ENCODE measurements at regions not wholly inside any gene's neighbourhood (a gene's known extent, or its start where the extent isn't known, plus 50 kb on each side); places are given as distances from the start of the nearest gene placed in this dataset.
"Not testable (repeated sequence)": the region's sequence is repeated elsewhere in the genome, so short reads cannot be mapped to it uniquely, and the experiment has no call there.

- DNase-seq = no peak
- Mint-ChIP-seq H3K27ac (no peak overlapping the region), H3K36me3 (ENCODE audit: low read depth) (no peaks in the 10 kb centered on the region), H3K9me3 (no peaks in the 10 kb centered on the region), H3K4me1 (no peaks in the 10 kb centered on the region), H3K27me3 (no peaks in the 10 kb centered on the region), H3K4me3 (no peak overlapping the region)
- ATAC-seq = no peak
Measured at GRCh38 chr7:114180556-114181266, 233.9 kb upstream of the FOXP2 start.

GRCh38 chr7:114175125-114175524, 239.5 kb upstream of the FOXP2 start:
- Mint-ChIP-seq H3K9me3 (peaks cover 2% of the 10 kb centered on the region), H3K27me3 (no peaks in the 10 kb centered on the region), H3K4me3 (no peak overlapping the region), H3K36me3 (ENCODE audit: low read depth) (no peaks in the 10 kb centered on the region), H3K4me1 (no peaks in the 10 kb centered on the region), H3K27ac (no peak overlapping the region)
- DNase-seq (no peak), ATAC-seq (no peak)

DNA sequence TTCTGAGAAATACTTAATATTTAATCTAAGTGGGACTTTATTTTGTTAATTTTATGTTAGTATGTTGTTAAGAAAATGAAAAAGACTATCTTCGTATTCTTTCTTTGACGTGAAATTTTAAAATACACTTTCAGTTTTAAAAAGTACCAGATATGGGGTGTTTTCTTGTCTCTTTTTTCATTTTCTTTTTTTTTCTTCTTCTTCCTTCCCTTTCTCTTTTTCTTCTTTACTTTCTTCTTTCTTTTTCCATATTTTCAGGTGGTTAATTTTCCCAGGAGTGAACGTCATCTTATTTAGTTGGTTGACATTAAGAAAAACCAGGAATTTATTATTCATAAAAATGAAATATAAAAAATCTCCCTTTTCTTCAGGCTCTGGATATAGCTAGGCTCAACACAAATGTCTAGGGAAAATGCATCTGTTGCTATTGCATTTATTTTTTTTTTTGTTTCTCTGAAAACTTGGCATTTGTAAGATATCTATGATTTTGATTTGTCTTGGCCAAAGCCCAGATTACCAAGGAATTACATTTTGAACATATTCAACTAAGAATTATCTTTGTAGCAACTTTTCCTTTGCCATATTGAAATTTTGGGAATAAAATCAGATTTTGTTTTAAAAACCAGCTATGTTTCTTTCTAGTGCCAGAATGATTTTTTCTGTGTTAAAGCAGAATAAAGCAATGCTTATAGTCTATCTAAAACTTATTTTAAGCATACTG, 241.3 kb upstream of the FOXP2 start:
- Mint-ChIP-seq H3K4me1 (no peaks in the 10 kb centered on the region), H3K27ac (no peak overlapping the region), H3K27me3 (no peaks in the 10 kb centered on the region), H3K36me3 (ENCODE audit: low read depth) (no peaks in the 10 kb centered on the region), H3K9me3 (peaks cover 8% of the 10 kb centered on the region), H3K4me3 (no peak overlapping the region)
- DNase-seq (no peak), ATAC-seq (no peak)

- DNase-seq; H3K4me3 Mint-ChIP-seq; H3K4me1 Mint-ChIP-seq; H3K36me3 Mint-ChIP-seq (ENCODE audit: low read depth); H3K27ac Mint-ChIP-seq; ATAC-seq; H3K9me3 Mint-ChIP-seq; H3K27me3 Mint-ChIP-seq: not testable (repeated sequence)
Measured at GRCh38 chr7:114169389-114169788, 245.2 kb upstream of the FOXP2 start.

- no peaks in the 10 kb centered on the region for H3K36me3 Mint-ChIP-seq (ENCODE audit: low read depth)
- ATAC-seq (no peak), DNase-seq (no peak)
- H3K27me3 Mint-ChIP-seq = no peaks in the 10 kb centered on the region
- no peak overlapping the region for H3K27ac Mint-ChIP-seq
- H3K9me3 Mint-ChIP-seq = no peaks in the 10 kb centered on the region
- H3K4me3 Mint-ChIP-seq = no peak overlapping the region
- no peaks in the 10 kb centered on the region for H3K4me1 Mint-ChIP-seq
Measured at GRCh38 chr7:114160925-114161324, 242.1 kb upstream of the PPP1R3A start.

GRCh38 chr7:114158854-114159253, 240.0 kb upstream of the PPP1R3A start:
- Mint-ChIP-seq H3K36me3 (ENCODE audit: low read depth) (no peaks in the 10 kb centered on the region), H3K27ac (no peak overlapping the region), H3K9me3 (no peaks in the 10 kb centered on the region), H3K4me3 (no peak overlapping the region), H3K27me3 (no peaks in the 10 kb centered on the region), H3K4me1 (no peaks in the 10 kb centered on the region)
- ATAC-seq (no peak), DNase-seq (no peak)

DNA sequence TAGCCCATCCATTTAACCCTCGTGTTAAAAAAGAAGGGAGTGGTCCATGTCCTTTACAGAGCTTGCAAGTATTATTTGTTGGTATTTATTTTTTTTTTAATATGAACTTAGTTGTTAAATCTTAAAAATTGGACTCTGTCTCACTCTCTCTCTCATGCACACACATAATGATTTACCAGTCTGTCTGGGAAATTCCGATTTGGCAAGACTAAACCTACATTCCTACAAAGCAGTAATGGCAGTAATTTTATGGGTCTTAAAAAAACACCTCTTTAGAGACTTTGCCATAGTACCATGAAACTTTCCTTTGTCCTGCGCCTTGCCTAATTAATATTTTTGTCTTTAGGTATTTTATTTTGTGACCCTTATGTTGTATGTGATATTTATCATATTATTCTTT, 239.5 kb upstream of the PPP1R3A start:
- H3K36me3 Mint-ChIP-seq (ENCODE audit: low read depth) = no peaks in the 10 kb centered on the region
- no peak overlapping the region for H3K27ac Mint-ChIP-seq
- DNase-seq (no peak), ATAC-seq (no peak)
- H3K4me1 Mint-ChIP-seq = no peaks in the 10 kb centered on the region
- H3K27me3 Mint-ChIP-seq = no peaks in the 10 kb centered on the region
- no peaks in the 10 kb centered on the region for H3K9me3 Mint-ChIP-seq
- no peak overlapping the region for H3K4me3 Mint-ChIP-seq

GRCh38 chr7:114156178-114156577, 237.4 kb upstream of the PPP1R3A start:
- no peaks in the 10 kb centered on the region for H3K9me3 Mint-ChIP-seq
- DNase-seq = no peak

DNA sequence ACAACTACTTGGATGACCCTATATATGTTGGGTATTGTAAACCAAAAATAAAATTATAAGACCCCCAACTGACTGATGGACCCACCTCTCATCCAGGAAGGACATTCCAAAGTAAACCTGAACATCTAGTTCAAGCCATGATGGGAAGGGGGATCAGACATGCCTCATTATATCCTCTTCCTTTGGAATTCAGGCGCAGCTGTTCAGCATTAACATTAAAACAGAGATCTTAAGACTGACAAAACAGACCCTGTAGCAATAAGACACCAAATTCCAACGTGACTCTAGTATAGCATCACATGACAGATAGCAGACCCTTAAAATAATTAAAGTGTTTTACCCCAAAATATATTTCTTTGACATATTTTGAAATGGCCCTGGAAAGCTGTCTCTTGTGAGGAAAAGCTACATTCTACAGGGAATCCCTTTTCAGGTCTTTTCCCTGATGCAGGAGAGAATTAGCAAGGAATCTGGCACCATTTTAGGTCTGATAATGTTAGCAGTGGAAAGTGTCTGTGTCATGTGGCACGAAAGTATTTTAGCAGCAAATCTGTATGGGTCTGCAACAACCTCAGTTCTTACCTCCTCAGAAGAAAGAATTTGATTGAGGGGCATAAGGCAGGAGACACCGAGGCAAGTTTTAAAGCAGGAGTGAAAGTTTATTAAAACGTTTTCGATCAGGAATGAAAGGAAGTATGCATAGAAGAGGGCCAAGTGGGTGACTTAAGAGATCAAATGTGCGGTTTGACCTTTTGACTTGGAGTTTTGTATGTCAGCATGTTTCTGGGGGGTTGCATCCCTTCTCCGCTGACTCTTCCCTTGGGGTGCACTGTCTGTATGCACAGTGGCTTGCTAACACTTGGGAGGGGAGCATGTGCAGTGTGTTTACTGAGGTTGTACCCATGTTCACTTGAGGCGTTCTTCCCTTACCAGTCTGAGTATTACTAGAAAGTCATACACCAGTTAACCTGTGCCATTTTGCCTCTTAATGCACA, 236.6 kb upstream of the PPP1R3A start:
- no peak overlapping the region for H3K27ac Mint-ChIP-seq
- H3K36me3 Mint-ChIP-seq (ENCODE audit: low read depth) = no peaks in the 10 kb centered on the region
- ATAC-seq (no peak), DNase-seq (no peak)
- H3K4me1 Mint-ChIP-seq = no peaks in the 10 kb centered on the region
- no peaks in the 10 kb centered on the region for H3K9me3 Mint-ChIP-seq
- no peak overlapping the region for H3K4me3 Mint-ChIP-seq
- H3K27me3 Mint-ChIP-seq = no peaks in the 10 kb centered on the region

More at GRCh38 chr7:114156178-114156577, 237.4 kb upstream of the PPP1R3A start:
- H3K4me3 Mint-ChIP-seq = no peak overlapping the region
- no peak for ATAC-seq
- H3K27me3 Mint-ChIP-seq = no peaks in the 10 kb centered on the region
- no peaks in the 10 kb centered on the region for H3K4me1 Mint-ChIP-seq
- H3K27ac Mint-ChIP-seq = no peak overlapping the region
- no peaks in the 10 kb centered on the region for H3K36me3 Mint-ChIP-seq (ENCODE audit: low read depth)

GRCh38 chr7:114153700-114154099, 234.9 kb upstream of the PPP1R3A start:
- Mint-ChIP-seq H3K27ac (no peak overlapping the region), H3K4me1 (no peaks in the 10 kb centered on the region), H3K9me3 (no peaks in the 10 kb centered on the region), H3K4me3 (no peak overlapping the region), H3K36me3 (ENCODE audit: low read depth) (no peaks in the 10 kb centered on the region), H3K27me3 (no peaks in the 10 kb centered on the region)
- no peak for DNase-seq
- ATAC-seq = no peak

DNA sequence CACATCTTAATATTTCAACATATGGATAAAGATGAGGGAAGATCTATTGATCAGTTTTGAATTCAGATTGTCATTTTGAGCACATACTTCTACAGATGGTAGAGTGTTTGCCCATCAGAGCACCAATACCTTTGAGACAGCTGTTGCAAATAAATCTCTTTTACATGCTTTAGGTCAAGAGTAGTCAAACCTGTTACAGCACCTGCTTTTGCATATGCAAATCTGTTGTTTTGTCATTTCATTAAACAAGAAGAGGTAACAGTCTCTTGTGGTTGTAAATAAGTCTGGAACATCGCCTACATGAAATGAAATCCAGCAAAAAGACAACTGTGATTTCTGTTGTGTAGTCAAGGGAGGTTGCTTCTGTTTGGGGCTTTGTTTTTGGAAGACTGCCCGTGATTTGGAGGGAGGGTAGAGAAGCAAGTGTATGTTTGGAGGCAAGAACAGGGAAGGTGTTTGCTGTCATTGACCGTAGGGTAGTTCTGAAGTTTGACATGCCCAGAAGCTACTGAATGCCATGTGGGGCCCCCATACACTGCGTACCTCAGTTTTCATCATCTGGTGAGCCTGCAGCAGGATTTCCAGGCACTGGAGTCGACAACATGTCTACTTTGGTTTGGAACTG, 233.6 kb upstream of the PPP1R3A start:
- H3K9me3 Mint-ChIP-seq = no peaks in the 10 kb centered on the region

DNA sequence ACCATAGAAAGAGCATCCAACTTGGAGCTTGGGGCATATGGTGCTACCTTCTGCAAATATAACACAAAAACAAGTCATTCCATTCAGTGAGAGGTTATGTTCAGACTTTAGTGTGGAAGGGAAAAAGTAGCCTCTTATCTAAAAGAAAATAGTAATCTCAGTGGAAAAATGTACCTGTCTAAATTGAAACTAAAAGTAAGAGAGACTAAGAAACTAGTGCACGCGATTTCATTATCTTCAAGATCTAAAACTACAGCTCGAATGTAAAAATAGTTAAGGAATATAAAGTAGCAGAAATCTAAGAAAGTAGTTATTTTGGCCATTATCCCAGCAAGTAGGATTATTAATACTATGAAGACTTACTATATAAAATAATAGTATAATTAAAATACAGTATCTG, 233.0 kb upstream of the PPP1R3A start:
- no peak overlapping the region for H3K27ac Mint-ChIP-seq
- no peaks in the 10 kb centered on the region for H3K36me3 Mint-ChIP-seq (ENCODE audit: low read depth)
- no peak for DNase-seq
- no peak for ATAC-seq
- H3K4me1 Mint-ChIP-seq = no peaks in the 10 kb centered on the region
- H3K4me3 Mint-ChIP-seq = no peak overlapping the region
- no peaks in the 10 kb centered on the region for H3K9me3 Mint-ChIP-seq
- no peaks in the 10 kb centered on the region for H3K27me3 Mint-ChIP-seq

More for the DNA sequence above, 233.6 kb upstream of the PPP1R3A start:
- ATAC-seq = no peak
- Mint-ChIP-seq H3K4me1 (no peaks in the 10 kb centered on the region), H3K27me3 (no peaks in the 10 kb centered on the region), H3K27ac (no peak overlapping the region), H3K36me3 (ENCODE audit: low read depth) (no peaks in the 10 kb centered on the region), H3K4me3 (no peak overlapping the region)
- DNase-seq = no peak

DNA sequence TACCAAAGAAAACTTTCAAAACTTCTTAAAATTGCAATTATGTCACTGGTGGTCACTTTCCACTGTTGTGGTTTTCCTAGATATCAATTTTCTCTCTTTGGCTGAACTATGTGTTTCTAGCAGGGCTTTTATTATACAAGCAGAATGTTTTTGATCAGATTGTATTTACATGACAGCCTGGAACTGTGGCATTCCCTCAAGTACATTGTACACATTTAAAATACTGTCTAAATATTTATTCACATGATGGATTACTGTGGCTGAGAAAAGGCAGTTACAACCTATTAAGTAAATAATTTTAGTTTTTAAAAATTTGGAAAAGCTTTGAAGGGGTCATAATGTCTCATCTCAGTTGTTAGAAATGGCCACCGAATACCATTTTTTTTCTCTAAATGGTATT, 231.9 kb upstream of the PPP1R3A start:
- Mint-ChIP-seq H3K27ac (no peak overlapping the region), H3K4me1 (no peaks in the 10 kb centered on the region), H3K27me3 (no peaks in the 10 kb centered on the region), H3K9me3 (no peaks in the 10 kb centered on the region), H3K4me3 (no peak overlapping the region), H3K36me3 (ENCODE audit: low read depth) (no peaks in the 10 kb centered on the region)
- no peak for ATAC-seq
- no peak for DNase-seq

DNA sequence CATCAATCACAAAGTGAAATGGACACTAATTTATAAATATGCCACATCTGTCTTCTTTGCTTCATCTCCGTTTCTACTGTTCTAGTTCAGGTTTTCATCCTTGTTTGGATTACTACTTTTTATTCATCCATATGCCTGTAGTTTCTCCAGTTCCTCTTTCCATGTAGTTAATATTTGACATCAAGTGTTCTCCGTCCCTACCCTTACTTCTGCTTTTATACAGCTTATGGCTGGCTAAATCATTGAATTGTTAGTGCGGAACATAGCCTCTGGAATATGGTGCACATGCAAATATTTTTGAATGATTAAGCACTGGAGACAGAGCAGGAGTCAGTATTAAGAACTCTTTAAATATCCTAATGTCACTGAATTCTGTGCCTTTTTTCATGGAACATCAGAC, 230.0 kb upstream of the PPP1R3A start:
- H3K27ac Mint-ChIP-seq = no peak overlapping the region
- no peaks in the 10 kb centered on the region for H3K4me1 Mint-ChIP-seq
- no peak for DNase-seq
- H3K36me3 Mint-ChIP-seq (ENCODE audit: low read depth) = no peaks in the 10 kb centered on the region
- ATAC-seq = no peak
- no peak overlapping the region for H3K4me3 Mint-ChIP-seq
- no peaks in the 10 kb centered on the region for H3K9me3 Mint-ChIP-seq
- H3K27me3 Mint-ChIP-seq = no peaks in the 10 kb centered on the region
